Stimulated activated CD4-positive, alpha-beta T cell treated with anti-CD3 and anti-CD28 coated beads, Interleukin-4, amount 100 ng/mL, for 4 hours (primary cell): ENCODE measurements at regions not wholly inside any gene's neighbourhood (a gene's known extent, or its start where the extent isn't known, plus 50 kb on each side); places are given as distances from the start of the nearest gene placed in this dataset.

Source experiments
- DNase-seq, 2 experiments: peaks; one replicate each; pipeline ENCODE4 v3.0.0-alpha.2; 2020

DNA sequence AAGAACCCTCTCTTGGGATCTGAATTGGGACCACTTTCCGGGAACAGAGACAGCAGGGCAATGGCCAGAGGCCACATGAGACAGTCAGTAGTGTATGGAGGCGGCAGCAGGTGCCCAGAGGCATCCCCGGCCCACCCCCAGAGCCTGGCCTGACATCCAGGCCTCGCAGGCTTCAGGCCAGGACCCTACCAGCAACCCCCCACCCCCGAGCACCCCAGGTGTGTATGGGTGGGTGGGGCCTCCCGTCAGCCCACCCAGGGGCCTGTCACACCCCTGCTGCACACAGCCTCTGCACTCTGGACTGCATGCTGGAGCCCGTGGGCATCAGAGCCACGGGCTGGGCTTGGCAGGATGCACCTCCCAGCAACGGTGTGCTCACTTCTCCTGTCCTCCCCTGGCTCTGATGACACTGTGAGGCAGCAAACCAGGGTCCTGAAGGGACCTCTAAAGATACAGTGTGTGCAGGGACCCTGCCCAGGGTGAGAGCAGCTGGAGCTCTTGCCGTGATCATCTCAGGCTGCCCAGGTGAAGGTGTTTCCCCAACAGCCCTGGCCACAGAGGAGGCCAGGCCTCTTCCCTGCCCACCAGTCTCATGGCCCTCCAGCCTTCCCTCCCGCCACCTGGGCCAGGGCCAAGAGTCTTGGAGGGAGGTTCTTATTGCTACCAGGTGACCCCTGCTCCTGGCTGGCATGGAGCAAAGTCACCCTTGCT lies 88.8 kb upstream of the SEPTIN5 start:
- DNase-seq = no peak

DNA sequence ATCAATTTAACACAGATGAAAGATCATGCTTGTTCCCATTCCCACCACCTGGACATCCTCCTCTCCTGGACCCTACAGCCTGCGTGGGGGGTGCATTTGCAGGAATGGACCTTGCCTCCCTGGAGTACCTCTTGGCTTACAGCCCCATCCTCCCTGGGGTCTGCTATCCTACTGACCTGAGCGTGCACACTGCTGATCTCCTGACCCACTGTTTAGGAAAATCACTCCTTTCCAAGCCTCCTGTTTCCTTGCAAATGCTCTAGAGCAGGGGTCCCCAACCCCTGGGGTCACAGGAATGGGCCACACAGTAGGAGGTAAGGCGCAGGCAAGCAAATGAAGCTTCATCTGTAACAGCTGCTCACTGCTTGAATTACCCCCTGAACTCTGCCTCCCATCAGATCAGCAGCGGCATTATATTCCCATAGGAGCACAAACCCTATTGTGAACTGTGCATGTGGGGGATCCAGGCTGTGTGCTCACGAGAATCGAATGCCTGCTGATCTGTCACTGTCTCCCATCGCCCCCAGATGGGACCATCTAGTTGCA lies 88.2 kb upstream of the SEPTIN5 start:
- no peak for DNase-seq

DNA sequence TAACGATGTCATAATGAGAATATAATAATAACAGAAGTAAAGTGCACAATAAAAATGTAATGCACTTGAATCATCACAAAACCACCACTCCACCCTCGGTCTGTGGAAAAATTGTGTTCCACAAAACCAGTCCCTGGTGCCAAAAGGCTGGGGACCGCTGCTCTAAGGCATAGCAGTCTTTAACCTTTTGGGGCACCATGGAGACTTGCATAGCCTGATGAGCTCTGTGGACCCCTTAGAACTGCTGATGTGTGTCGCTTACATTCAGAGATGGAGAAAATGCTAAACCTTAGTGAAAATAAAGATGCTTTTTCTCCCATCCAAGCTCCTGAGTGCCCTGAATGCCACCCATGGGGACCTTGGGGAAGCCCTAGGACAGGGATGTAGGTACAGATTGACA lies 87.6 kb upstream of the SEPTIN5 start:
- DNase-seq = no peak

DNA sequence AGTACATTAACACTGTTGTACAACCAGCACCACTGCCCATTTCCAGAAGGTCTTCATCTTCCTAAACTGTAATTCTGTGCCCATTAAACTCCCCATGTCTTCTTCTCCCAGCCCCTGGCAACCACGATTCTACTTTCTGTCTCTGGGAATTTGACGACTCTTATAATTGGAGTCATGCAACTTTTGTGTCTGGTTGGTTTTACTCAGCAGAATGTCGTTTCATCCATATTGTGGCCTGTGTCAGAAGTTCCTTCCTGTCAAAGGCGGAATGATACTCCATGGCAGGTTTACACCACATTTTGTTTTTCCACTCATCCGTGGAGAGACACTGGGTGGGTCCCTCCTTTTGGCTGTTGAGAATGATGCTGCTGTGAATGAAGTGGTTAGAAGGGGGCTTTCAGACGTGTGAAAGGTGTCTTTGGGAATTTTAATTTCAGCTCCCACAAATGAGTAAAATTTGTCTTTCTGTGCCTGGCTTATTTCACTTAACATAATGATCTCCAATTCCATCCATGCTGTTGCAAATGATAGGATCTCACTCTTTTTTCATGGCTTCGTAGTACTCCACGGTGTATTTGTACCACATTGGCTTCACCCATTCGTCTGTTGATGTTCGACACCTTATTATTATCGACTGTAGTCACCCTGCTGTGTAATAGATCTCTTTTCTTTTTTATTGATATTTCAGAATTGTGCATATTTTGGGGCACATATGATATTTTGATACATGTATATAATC lies 86.1 kb upstream of the SEPTIN5 start:
- DNase-seq = no peak

DNA sequence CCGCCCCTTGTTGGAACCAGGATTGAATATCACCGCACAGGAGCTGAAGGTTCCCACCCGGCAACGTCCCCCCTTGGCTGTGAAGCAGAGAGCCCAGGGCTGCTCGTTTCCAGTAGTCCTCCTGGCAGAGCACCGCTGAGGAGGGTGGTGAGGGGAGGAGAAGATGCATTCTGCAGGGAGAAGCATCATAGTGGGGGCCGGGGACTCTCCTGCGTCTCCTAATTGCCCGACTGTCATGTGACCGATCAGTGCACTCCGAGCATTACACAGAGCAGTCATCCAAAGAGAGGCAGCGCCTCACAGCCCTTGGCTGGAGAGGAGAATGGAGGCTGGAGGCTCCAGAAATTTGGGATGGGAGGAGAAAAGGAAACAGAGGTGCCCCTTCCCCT lies 85.0 kb upstream of the SEPTIN5 start:
- DNase-seq = no peak

DNA sequence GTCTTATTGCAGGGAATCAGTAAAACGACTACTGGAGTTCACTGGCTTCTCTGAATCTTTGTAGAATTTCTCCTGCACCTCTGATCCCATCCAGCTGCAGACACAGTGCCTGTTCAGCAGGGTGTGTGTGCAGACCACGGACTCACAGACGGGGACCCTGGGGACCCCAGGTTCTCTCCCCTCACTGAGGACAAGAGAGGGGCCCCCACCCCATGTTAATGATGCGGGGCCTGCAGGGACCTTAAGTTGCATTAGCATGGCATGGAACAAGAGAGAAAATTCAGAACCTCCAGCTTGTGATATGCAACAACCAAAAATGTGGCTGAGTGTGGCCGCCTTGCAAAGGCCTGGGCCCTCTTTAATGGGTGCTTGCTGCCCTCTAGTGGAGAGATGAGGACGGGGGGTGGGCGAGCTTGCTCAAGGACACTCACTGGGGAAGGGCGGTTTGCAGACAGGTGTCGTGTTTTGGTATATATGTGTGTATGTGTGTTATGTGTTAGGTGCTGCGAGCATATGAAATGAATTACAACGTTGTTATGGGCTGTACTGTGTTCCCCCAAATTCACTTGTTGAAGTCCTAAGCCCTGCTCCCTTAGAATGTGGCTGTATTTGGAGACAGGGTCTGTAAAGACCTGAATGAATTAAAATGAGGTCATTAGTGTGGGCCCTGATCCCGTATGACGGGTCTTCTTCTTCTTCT lies 84.4 kb upstream of the SEPTIN5 start:
- peak; percentile 80 to 81 for DNase-seq

DNA sequence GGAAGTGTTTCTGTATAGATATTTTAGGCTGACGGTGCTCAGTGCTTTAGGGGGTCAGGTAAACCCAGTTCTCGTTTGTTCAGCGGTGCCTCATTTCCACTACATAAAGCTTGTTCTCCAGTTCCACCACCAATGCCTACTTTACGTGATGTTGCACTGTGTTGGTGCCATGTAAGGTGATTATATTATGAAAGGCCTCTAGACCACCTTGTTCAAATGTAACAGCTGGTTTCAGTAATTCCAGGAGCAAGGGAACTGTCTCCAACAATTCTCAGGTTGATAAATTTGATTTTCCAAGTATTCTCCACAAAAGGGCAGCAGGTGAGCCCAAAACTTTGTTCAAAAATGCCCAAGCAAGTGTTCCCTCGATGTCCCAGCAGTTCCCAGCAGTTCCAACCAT lies 83.7 kb upstream of the SEPTIN5 start:
- no peak for DNase-seq

DNA sequence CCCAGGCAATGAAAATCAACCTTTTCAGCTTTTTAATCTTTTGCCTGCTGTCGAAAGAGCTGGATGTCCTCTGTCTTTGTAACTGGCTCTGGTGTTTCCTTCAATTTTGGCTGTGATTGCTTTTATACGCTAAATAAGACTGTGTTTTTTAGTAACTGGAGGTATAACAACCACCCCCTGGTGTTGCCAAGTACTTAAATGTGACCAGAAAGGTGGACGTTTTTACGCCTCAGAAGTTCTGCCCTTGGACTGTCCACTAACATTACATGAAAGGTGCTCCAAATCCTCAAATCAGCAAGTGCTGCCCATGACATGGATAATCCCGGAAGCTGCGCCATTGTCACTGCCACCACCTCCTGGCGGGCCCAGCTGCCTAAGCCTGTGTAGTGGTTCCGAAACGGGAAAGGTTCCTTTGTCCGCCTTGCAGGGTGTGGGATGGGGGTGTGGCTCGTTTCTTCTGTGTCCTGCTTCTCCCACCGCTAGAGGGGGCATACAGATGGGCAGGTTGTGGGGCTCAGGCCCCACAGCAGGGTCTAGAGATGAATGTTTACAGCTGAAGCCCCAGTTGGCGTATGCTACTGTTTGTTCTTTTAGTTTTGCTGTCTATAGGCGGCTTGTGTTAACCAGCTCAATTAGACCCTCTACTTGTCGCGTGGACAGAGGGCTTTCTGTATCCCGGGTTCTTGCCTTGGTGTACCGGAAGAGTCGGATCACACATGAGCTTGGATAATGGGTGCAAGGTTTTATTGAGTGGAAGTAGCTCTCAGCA lies 82.2 kb upstream of the SEPTIN5 start:
- no peak for DNase-seq

DNA sequence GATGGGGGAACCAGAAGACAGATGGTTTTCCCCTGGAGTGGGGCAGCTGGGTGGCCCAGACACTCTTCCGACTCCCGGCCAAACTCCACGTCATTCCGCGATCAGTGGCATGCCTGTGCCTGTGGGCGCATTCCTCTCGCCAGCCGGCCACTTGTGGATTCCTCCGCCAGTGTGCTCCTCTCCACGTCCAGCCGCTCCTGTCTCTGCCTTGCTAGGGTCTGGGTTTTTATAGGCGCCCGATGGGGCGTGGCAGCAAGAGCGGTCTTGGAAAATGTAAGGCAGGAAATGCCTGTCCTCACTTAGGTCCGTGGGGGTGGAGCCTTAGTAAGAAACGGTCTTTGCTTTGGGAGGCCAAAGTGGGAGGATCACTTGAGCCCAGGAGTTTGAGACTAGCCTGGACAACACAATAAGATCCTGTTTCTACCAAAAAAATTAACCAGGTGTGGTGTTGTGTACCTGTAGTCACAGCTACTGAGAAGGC lies 81.6 kb upstream of the SEPTIN5 start:
- DNase-seq = no peak

DNA sequence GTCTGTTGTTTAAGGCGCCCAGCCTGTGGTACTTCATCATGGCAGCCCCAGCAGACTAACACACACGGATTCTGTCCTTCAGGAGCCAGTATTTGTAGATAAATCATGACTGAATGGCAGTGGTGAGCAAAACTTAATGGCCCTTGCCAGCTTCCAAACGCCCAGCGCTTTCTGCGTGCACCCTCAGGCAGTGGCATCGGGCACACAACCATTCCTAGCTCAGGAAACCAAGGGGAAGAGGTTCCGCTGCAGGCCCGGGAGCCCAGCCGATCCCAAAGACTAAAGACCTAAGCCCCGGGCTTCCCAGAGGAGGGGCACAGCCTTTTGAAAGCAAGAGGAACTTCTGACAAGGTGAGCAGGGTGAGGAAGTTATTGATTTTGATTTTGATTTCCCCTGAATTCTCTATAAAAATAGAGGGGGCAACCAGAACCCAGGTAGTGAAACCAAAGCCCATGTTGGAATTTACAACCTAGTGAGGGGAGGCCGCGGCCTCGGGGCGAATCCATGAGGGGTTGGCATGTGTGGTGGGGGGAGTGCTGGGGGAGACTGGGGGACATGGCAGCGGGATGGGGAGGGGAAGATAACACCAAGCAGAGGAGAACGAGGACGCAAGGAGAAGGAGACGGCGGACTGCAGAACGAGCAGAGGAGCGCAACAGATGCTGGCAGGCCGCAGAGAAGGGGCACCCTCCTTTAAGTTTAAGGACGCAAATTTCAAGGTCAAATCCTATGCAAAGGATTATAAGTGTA lies 79.9 kb upstream of the SEPTIN5 start:
- DNase-seq = no peak

DNA sequence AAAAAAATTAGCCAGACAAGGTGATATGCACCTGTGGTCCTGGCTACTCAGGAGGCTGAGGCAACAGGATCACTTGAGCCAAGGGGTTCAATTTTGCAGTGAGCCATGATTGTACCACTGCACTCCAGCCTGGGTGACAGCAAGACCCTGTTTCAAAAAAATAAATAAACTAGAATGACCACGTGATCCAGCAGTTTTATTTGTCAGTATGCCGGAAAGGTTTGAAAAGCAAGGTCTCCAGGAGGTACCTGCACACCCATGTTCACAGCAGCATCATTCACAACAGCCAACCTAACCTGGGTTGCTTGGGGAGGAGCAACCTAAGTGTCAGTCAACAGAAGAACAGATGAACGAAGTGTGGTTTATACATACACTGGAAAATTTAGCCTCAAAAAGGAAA lies 78.7 kb upstream of the SEPTIN5 start:
- DNase-seq = no peak

DNA sequence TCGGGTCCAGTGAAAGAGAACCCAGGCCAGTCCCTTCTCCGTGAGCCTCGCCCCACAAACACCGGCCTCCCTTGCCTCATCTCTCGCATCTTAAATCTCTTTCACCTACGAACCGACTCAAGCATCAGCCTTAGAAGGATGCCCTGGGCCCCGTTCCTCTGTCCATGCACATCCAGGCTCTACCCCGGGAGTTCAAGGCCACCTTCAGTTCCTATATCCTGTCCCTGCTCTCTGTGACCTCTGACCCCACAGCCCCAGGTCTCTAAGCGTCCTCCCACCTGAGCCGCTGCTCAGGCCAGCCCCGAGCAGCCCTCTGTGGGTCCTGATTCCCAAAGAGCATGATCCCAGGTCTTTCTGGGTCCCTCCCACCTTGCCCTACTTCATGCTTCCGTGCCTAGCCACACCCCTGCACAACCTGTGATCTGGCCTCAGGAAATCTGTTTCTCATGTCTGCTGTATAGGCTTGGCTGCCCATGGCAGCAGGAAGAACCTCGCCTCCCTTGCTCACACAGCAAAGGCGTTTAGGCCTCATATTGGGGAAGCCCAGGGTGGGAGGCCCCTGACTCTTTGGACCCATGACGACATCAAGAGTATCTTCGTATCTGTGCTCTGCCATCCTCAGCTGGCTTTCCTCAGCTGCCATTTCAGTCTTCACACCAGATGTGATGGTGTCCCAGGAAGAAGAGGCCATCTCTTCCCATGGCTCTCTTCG lies 77.5 kb upstream of the SEPTIN5 start:
- no peak for DNase-seq

DNA sequence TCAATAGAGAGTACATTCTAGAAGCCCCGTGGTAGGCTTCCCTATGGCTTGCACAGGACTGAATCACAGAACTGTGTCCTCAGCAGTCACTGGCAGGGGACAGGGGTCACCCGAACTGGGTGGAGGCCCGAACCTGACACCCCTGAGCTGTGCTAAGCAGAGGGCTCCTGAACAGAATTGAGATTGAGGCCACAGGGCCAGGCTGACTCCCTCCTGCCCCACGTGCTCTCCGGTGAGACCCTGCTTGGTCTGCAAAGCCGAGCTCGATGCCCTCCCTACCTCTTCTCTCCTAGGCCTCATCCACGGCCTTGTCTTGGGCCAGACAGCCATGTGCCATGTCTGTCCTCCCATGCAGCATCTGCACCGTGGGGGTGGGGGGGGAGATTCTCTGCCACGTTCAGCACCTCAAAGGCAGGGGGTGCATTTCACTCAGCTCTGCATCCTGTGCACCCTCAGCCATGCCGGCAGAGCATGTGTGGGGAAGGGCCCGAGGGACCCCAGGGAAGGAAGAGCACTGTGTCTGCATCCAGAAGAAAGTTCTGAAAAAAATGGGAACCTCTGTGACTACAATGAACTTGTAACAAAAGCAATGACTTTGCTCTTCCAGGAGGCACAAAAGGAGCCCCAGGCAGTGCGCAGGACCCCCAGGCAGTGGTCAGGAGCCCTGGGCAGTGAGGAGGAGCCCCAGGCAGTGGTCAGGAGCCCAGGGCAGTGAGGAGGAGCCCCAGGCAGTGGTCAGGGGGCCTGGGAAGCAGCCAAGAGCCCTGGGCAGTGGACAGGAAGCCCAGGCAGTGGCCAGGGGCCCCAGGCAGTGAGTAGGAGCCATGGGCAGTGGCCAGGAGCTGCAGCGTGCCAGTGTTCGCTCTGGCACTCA lies 76.7 kb upstream of the SEPTIN5 start:
- no peak for DNase-seq

DNA sequence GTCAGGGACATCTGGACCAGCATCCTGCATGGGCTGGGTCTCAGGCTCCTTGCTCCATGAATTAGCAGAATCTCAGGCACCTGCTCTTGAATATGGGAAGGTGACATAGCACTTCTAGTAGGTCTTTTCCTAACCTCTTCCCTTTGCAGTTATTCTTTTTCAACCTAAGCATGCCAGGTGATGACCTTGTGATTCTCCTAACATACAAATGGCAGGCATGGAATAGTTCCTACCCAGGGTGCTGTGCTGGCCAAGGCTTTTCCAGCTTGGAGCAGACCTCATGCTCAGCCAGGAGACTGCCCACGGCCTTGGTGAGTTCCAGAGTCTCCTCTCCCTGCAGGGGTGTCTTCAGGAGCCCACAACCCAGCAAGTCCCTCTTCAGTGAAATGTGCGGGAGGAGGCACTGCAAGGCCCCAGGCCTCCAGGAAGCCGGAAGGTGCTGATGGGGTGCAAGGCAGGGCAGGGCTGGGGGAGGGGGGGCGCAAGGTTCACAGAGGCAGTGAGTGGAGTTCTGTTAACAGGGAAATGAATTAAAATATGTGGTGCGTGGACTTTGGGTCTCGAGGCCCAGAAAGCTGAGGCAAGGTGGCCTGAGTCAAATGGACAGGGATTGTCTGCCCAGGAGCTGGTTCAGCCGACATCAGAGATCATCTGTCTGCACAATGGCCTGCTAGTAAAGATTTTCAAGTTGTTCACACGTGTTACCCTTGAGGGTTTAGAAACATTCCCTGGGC lies 75.9 kb upstream of the SEPTIN5 start:
- no peak for DNase-seq

DNA sequence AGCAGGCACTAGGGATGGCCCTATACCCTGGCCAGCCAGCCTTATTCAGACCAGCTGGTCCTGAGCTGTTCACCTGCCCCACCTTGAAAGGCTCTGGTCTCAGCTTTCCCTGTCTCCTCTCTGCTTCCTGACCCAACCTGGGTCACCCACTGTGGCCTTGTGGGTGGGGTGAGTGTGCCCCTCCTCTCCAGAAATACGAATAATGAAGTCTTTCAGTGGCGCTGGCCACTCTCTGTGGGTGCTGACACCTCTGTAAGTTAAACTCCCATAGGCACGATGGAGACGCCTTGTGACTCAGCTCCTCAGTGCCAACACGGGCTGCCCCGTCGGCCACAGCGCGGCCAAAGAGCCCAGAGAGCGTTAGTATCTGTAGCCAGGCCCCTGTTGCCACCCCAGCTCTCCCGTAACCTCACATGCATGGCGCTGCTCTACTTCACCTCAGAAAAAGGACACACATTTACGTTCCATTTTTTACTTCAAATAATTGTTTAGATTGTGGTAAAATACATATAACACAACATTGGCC lies 74.6 kb upstream of the SEPTIN5 start:
- DNase-seq = no peak

DNA sequence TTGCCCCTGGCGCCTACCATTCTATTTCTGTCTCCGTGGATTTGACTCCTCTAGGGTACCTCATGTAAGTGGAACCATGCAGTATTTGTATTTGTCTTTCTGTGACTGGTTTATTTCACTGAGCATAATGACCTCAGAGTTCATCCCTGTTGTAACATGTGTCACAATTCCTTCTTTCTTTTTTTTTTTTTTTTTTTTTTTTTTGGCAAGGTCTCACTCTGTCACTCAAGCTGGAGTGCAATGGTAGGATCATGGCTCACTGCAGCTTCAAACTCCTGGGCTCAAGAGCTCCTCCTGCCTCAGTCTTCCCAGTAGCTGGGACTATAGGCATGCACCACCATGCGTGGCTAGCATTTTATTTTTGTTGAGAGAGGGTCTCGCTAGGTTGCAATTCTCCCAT lies 74.0 kb upstream of the SEPTIN5 start:
- DNase-seq = no peak

DNA sequence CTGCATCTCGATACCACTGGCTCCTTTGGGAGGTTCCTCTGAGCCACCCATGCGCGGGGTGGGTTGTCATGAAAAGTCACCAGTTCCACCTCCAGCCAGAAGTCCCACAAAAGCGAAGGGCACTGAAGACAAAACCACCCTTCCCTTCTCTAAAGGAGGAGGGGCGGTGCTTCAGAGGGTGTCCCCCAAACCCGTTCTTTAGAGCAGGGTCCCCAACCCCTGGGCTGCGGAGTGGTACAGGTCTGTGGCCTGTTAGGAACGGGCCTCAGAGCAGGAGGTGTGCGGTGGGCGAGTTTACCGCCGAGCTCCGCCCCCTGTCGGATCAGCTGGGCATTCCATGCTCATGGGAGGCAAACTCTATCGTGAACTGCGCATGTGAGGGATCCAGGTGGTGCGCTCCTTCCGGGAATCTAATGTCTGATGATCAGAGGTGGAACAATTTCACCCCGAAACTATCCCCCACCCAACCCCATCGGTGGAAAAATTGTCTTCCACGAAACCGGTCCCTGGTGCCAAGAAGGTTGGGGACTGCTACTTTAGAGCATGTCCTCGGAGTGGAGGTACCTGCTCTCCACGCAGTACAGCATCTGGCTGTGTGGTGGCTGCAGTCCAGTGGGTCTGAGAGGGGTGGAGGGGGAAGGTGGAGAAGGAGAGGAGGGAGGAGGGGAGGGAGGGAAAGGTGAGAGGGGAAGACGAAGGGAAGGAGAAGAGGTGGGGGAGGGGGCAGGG lies 72.9 kb upstream of the SEPTIN5 start:
- no peak for DNase-seq

DNA sequence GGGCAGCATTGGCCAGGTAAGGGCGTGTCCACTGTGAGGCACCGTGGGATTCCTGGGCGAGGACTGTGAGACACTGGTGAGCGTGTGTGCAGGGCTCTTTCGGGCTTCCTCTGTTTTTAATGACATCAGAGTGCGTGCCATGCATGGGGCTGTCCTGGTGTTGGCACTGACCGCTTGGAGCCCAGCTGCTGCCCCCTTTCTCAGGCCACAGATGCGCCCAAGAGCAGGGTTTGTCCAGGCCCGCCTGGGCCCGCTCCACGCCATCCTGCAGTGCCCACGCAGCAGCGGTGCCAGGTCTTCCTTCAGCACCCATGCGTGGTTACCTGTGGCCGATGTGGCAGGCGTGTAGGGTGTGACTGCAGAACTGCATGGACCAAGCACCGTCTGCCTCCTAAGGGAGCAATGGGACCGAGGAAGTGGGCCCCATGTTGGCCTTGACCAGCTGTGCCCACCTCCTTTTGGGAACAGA lies 72.3 kb upstream of the SEPTIN5 start:
- no peak for DNase-seq
